ENCODE measurements at regions not wholly inside any gene's neighbourhood (a gene's known extent, or its start where the extent isn't known, plus 50 kb on each side); places are given as distances from the start of the nearest gene placed in this dataset.

- DNase-seq (ENCODE audit: low spot score), result no peak
Observed at GRCh38 chr3:150216866-150217600, 191.1 kb upstream of the TSC22D2 start.

- no peak for DNase-seq (ENCODE audit: low spot score)
Observed at GRCh38 chr3:150216041-150216811, 191.9 kb upstream of the TSC22D2 start.

- no peak for DNase-seq (ENCODE audit: low spot score)
Observed at GRCh38 chr3:150215616-150216015, 192.5 kb upstream of the TSC22D2 start.

- no peak for DNase-seq (ENCODE audit: low spot score)
Observed at GRCh38 chr3:150213577-150213976, 194.5 kb upstream of the TSC22D2 start.

- DNase-seq (ENCODE audit: low spot score), result no peak
Observed at GRCh38 chr3:150210461-150211110, 197.5 kb upstream of the TSC22D2 start.

GRCh38 chr3:150203273-150203672 lies 204.8 kb upstream of the TSC22D2 start:
- DNase-seq (ENCODE audit: low spot score), result no peak

GRCh38 chr3:150202711-150203110 lies 205.4 kb upstream of the TSC22D2 start:
- DNase-seq (ENCODE audit: low spot score), result no peak

- no peak for DNase-seq (ENCODE audit: low spot score)
Observed at GRCh38 chr3:150194957-150195356, 213.1 kb upstream of the TSC22D2 start.

- no peak for DNase-seq (ENCODE audit: low spot score)
Observed at GRCh38 chr3:150194513-150194912, 213.6 kb upstream of the TSC22D2 start.

GRCh38 chr3:150184426-150185071 lies 213.9 kb upstream of the PFN2 start:
- no peak for DNase-seq (ENCODE audit: low spot score)

- peak; percentile 39 for DNase-seq (ENCODE audit: low spot score)
Observed at GRCh38 chr3:150183678-150184425, 213.2 kb upstream of the PFN2 start.

- DNase-seq (ENCODE audit: low spot score), result no peak
Observed at GRCh38 chr3:150180334-150180733, 209.6 kb upstream of the PFN2 start.

- no peak for DNase-seq (ENCODE audit: low spot score)
Observed at GRCh38 chr3:150179330-150179729, 208.6 kb upstream of the PFN2 start.

- DNase-seq (ENCODE audit: low spot score), result no peak
Observed at GRCh38 chr3:150177673-150178381, 207.1 kb upstream of the PFN2 start.

GRCh38 chr3:150174179-150174578 lies 203.5 kb upstream of the PFN2 start:
- DNase-seq (ENCODE audit: low spot score), result no peak

- no peak for DNase-seq (ENCODE audit: low spot score)
Observed at GRCh38 chr3:150172356-150172755, 201.7 kb upstream of the PFN2 start.

- DNase-seq (ENCODE audit: low spot score), result no peak
Observed at GRCh38 chr3:150170852-150171520, 200.3 kb upstream of the PFN2 start.

GRCh38 chr3:150169330-150169940 lies 198.7 kb upstream of the PFN2 start:
- DNase-seq (ENCODE audit: low spot score), result no peak

- no peak for DNase-seq (ENCODE audit: low spot score)
Observed at GRCh38 chr3:150168698-150169097, 198.0 kb upstream of the PFN2 start.

Data from CD4-positive, alpha-beta T cell treated with Interleukin-15 for 4 hours (primary cell).